ENCODE measurements at regions not wholly inside any gene's neighbourhood (a gene's known extent, or its start where the extent isn't known, plus 50 kb on each side); places are given as distances from the start of the nearest gene placed in this dataset.

GRCh38 chr9:105950448-105950847 lies 256.1 kb downstream of the TMEM38B start:
- no peaks in the 10 kb centered on the region for H3K4me1 ChIP-seq (ENCODE audit: control insufficient read depth, insufficient read depth, low read depth, low read length)
- H2AK5ac ChIP-seq (ENCODE audit: low read length, severe bottlenecking), result no peak overlapping the region
- no peak overlapping the region for H2AFZ ChIP-seq (ENCODE audit: low read depth, low read length)
- H3K14ac ChIP-seq (ENCODE audit: low read length in 2 of 2), result no peak overlapping the region
- no peak overlapping the region for H3K23ac ChIP-seq (ENCODE audit: low read length in 2 of 2)
- no peak overlapping the region for H3K4ac ChIP-seq (ENCODE audit: low read depth in 1 of 2, low read length in 2 of 2)
- H2BK12ac ChIP-seq (ENCODE audit: low read length in 2 of 2), result no peak overlapping the region
- WGBS, result 72% methylated on average over 2 of the region's 2 CpGs
- no peak overlapping the region for H4K8ac ChIP-seq (ENCODE audit: low read length)
- no peaks in the 10 kb centered on the region for H3K36me3 ChIP-seq (ENCODE audit: control insufficient read depth in 1 of 2, insufficient read depth in 2 of 2, low read depth in 1 of 2, low read length in 2 of 2)
- H3K18ac ChIP-seq (ENCODE audit: low read depth in 1 of 2, low read length in 2 of 2), result no peak overlapping the region
- H4K91ac ChIP-seq (ENCODE audit: low read length), result no peak overlapping the region
- no peaks in the 10 kb centered on the region for H3K79me1 ChIP-seq (replicated peaks; ENCODE audit: low read length, poor library complexity, severe bottlenecking)
- H3K27ac ChIP-seq (ENCODE audit: low read length, poor library complexity, severe bottlenecking), result no peak overlapping the region
- DNase-seq, result no peak
- H2BK120ac ChIP-seq (ENCODE audit: low read depth, low read length), result no peak overlapping the region
- no peak overlapping the region for H3K4me3 ChIP-seq (ENCODE audit: insufficient read depth in 1 of 2, low read depth in 1 of 2, low read length in 2 of 2)
- H3K4me2 ChIP-seq (ENCODE audit: low read length, poor library complexity, severe bottlenecking), result no peak overlapping the region
- H2BK5ac ChIP-seq (ENCODE audit: low read depth, low read length, poor library complexity, severe bottlenecking), result no peak overlapping the region
- H2BK15ac ChIP-seq (ENCODE audit: low read depth, poor library complexity, severe bottlenecking), result no peak overlapping the region
- H3K9me3 ChIP-seq (ENCODE audit: control insufficient read depth, low read length), result peaks cover 49% of the 10 kb centered on the region
- no peaks in the 10 kb centered on the region for H3K27me3 ChIP-seq (ENCODE audit: control insufficient read depth in 1 of 2, insufficient read depth in 1 of 2, low read length in 2 of 2)
- H3K9ac ChIP-seq (ENCODE audit: low read length), result no peak overlapping the region

- Histone ChIP-seq H3K14ac (ENCODE audit: low read length in 2 of 2) (no peak overlapping the region), H3K79me1 (replicated peaks; ENCODE audit: low read length, poor library complexity, severe bottlenecking) (no peaks in the 10 kb centered on the region), H2BK120ac (ENCODE audit: low read depth, low read length) (no peak overlapping the region), H4K91ac (ENCODE audit: low read length) (no peak overlapping the region), H3K4me1 (ENCODE audit: control insufficient read depth, insufficient read depth, low read depth, low read length) (no peaks in the 10 kb centered on the region), H2AK5ac (ENCODE audit: low read length, severe bottlenecking) (no peak overlapping the region), H3K4me2 (ENCODE audit: low read length, poor library complexity, severe bottlenecking) (no peak overlapping the region), H2BK12ac (ENCODE audit: low read length in 2 of 2) (no peak overlapping the region), H3K27me3 (ENCODE audit: control insufficient read depth in 1 of 2, insufficient read depth in 1 of 2, low read length in 2 of 2) (no peaks in the 10 kb centered on the region), H3K4me3 (ENCODE audit: insufficient read depth in 1 of 2, low read depth in 1 of 2, low read length in 2 of 2) (no peak overlapping the region), H3K23ac (ENCODE audit: low read length in 2 of 2) (no peak overlapping the region), H3K18ac (ENCODE audit: low read depth in 1 of 2, low read length in 2 of 2) (no peak overlapping the region), H2BK5ac (ENCODE audit: low read depth, low read length, poor library complexity, severe bottlenecking) (no peak overlapping the region), H3K36me3 (ENCODE audit: control insufficient read depth in 1 of 2, insufficient read depth in 2 of 2, low read depth in 1 of 2, low read length in 2 of 2) (no peaks in the 10 kb centered on the region), H3K9ac (ENCODE audit: low read length) (no peak overlapping the region), H3K9me3 (ENCODE audit: control insufficient read depth, low read length) (peaks cover 46% of the 10 kb centered on the region), H3K27ac (ENCODE audit: low read length, poor library complexity, severe bottlenecking) (no peak overlapping the region), H2AFZ (ENCODE audit: low read depth, low read length) (no peak overlapping the region), H3K4ac (ENCODE audit: low read depth in 1 of 2, low read length in 2 of 2) (no peak overlapping the region), H4K8ac (ENCODE audit: low read length) (no peak overlapping the region), H2BK15ac (ENCODE audit: low read depth, poor library complexity, severe bottlenecking) (no peak overlapping the region)
- 80% methylated on average over 1 of the region's 1 CpG for WGBS
- DNase-seq, result no peak
These were observed 256.6 kb downstream of the TMEM38B start for GRCh38 chr9:105950894-105951293.

- Histone ChIP-seq H2BK12ac (ENCODE audit: low read length in 2 of 2) (no peak overlapping the region), H3K4ac (ENCODE audit: low read depth in 1 of 2, low read length in 2 of 2) (no peak overlapping the region), H2BK120ac (ENCODE audit: low read depth, low read length) (no peak overlapping the region), H3K14ac (ENCODE audit: low read length in 2 of 2) (no peak overlapping the region), H3K23ac (ENCODE audit: low read length in 2 of 2) (no peak overlapping the region), H3K27ac (ENCODE audit: low read length, poor library complexity, severe bottlenecking) (no peak overlapping the region), H3K9ac (ENCODE audit: low read length) (no peak overlapping the region), H2AFZ (ENCODE audit: low read depth, low read length) (no peak overlapping the region), H2BK15ac (ENCODE audit: low read depth, poor library complexity, severe bottlenecking) (no peak overlapping the region), H3K9me3 (ENCODE audit: control insufficient read depth, low read length) (peaks cover 17% of the 10 kb centered on the region), H3K79me1 (replicated peaks; ENCODE audit: low read length, poor library complexity, severe bottlenecking) (no peaks in the 10 kb centered on the region), H4K91ac (ENCODE audit: low read length) (no peak overlapping the region), H3K36me3 (ENCODE audit: control insufficient read depth in 1 of 2, insufficient read depth in 2 of 2, low read depth in 1 of 2, low read length in 2 of 2) (no peaks in the 10 kb centered on the region), H3K4me3 (ENCODE audit: insufficient read depth in 1 of 2, low read depth in 1 of 2, low read length in 2 of 2) (no peak overlapping the region), H3K4me2 (ENCODE audit: low read length, poor library complexity, severe bottlenecking) (no peak overlapping the region), H3K4me1 (ENCODE audit: control insufficient read depth, insufficient read depth, low read depth, low read length) (peaks cover 3% of the 10 kb centered on the region), H3K18ac (ENCODE audit: low read depth in 1 of 2, low read length in 2 of 2) (no peak overlapping the region), H4K8ac (ENCODE audit: low read length) (no peak overlapping the region), H3K27me3 (ENCODE audit: control insufficient read depth in 1 of 2, insufficient read depth in 1 of 2, low read length in 2 of 2) (no peaks in the 10 kb centered on the region), H2BK5ac (ENCODE audit: low read depth, low read length, poor library complexity, severe bottlenecking) (no peak overlapping the region), H2AK5ac (ENCODE audit: low read length, severe bottlenecking) (no peak overlapping the region)
- DNase-seq, result no peak
- WGBS, result 100% methylated on average over 1 of the region's 1 CpG
These were observed 260.2 kb downstream of the TMEM38B start for GRCh38 chr9:105954517-105954916.

- no peaks in the 10 kb centered on the region for H3K79me1 ChIP-seq (replicated peaks; ENCODE audit: low read length, poor library complexity, severe bottlenecking)
These were observed 263.5 kb downstream of the TMEM38B start for GRCh38 chr9:105957830-105958229.

More at GRCh38 chr9:105957830-105958229, 263.5 kb downstream of the TMEM38B start:
- peaks cover 4% of the 10 kb centered on the region for H3K4me1 ChIP-seq (ENCODE audit: control insufficient read depth, insufficient read depth, low read depth, low read length)
- no peak overlapping the region for H3K9ac ChIP-seq (ENCODE audit: low read length)
- H2BK5ac ChIP-seq (ENCODE audit: low read depth, low read length, poor library complexity, severe bottlenecking), result no peak overlapping the region
- WGBS, result 8% methylated on average over 1 of the region's 1 CpG
- DNase-seq, result no peak
- no peak overlapping the region for H2BK12ac ChIP-seq (ENCODE audit: low read length in 2 of 2)
- no peak overlapping the region for H3K14ac ChIP-seq (ENCODE audit: low read length in 2 of 2)
- H2BK15ac ChIP-seq (ENCODE audit: low read depth, poor library complexity, severe bottlenecking), result no peak overlapping the region
- no peaks in the 10 kb centered on the region for H3K36me3 ChIP-seq (ENCODE audit: control insufficient read depth in 1 of 2, insufficient read depth in 2 of 2, low read depth in 1 of 2, low read length in 2 of 2)
- no peak overlapping the region for H2AK5ac ChIP-seq (ENCODE audit: low read length, severe bottlenecking)
- no peaks in the 10 kb centered on the region for H3K27me3 ChIP-seq (ENCODE audit: control insufficient read depth in 1 of 2, insufficient read depth in 1 of 2, low read length in 2 of 2)
- H3K18ac ChIP-seq (ENCODE audit: low read depth in 1 of 2, low read length in 2 of 2), result no peak overlapping the region
- H3K23ac ChIP-seq (ENCODE audit: low read length in 2 of 2), result no peak overlapping the region
- no peak overlapping the region for H3K27ac ChIP-seq (ENCODE audit: low read length, poor library complexity, severe bottlenecking)
- H4K8ac ChIP-seq (ENCODE audit: low read length), result no peak overlapping the region
- H3K4me3 ChIP-seq (ENCODE audit: insufficient read depth in 1 of 2, low read depth in 1 of 2, low read length in 2 of 2), result no peak overlapping the region
- no peak overlapping the region for H3K4me2 ChIP-seq (ENCODE audit: low read length, poor library complexity, severe bottlenecking)
- H3K9me3 ChIP-seq (ENCODE audit: control insufficient read depth, low read length), result no peaks in the 10 kb centered on the region
- H2AFZ ChIP-seq (ENCODE audit: low read depth, low read length), result no peak overlapping the region
- H4K91ac ChIP-seq (ENCODE audit: low read length), result no peak overlapping the region
- H2BK120ac ChIP-seq (ENCODE audit: low read depth, low read length), result no peak overlapping the region
- no peak overlapping the region for H3K4ac ChIP-seq (ENCODE audit: low read depth in 1 of 2, low read length in 2 of 2)

All from mesenchymal stem cell (in vitro differentiated cells and primary cell).